UCSD-AML1 (cell line): ENCODE measurements at regions not wholly inside any gene's neighbourhood (a gene's known extent, or its start where the extent isn't known, plus 50 kb on each side); places are given as distances from the start of the nearest gene placed in this dataset.

ENCODE experiments used
- DNase-seq: peaks from one replicate; lab custom pipeline; 2025; ENCODE audit not compliant: unreplicated experiment; lab: John Stamatoyannopoulos, UW

DNA sequence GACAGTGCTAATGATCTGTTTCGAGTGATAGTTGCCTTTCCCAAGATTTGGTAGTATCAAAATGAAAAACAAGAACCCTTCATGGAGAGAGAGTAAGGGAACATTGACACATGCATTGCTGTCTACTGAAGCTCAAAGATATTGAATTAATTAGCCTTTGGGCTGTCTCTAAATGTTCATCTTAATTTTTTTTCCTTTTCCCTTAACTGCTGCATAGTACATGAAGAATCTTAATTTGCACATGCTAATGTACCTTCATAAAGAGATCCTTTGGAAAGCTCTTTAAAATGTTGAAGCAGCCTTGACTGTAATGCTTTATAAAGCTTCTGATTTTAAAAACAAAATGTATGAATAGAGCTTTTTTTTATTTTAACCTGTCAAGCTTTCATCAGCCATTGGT, 452.2 kb downstream of the TUSC7 start:
- DNase-seq: no peak

DNA sequence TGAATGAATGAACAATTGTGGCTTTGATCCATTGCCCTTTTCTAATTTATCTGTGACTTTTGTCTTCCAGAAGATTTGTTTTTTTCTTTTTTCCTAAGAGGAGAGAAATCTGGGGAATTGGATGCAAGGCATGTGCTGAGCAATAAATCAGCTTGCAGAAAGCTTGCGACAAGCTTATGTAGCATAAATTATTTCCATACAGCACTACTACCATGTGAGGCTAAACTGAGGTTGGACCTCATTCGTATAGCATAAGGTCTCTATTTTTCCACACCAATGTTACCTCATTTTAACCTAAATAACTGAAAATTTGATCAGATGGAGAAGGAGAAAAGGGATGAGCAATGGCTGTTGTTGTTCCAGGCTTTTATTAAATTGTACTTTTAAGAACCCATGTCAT, 455.6 kb downstream of the TUSC7 start:
- no peak for DNase-seq

DNA sequence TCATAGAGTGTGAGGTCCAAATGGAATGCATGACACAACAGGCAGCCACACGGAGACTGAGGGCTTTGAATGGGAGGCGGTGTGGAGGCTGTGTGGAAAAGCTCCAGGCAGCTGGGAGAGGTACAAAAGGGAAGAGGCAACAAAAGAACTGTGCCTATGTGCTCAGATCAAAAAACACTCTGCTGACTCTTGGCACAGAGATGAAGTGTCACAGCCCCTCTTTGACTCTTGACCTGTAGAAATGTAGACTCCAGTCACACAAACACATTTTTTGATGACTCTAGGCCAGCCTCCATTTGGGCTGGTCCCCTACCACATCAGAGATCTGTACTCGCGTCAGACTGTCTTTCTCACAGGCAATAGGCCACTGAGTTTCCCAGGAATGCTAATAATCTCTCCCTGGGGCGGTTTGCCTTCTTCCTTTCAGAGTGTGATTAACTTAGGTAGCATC, 456.0 kb downstream of the TUSC7 start:
- DNase-seq: no peak

GRCh38 chr3:117168896-117169295, 459.3 kb downstream of the TUSC7 start:
- no peak for DNase-seq

GRCh38 chr3:117170094-117170493, 460.5 kb downstream of the TUSC7 start:
- DNase-seq: no peak

DNA sequence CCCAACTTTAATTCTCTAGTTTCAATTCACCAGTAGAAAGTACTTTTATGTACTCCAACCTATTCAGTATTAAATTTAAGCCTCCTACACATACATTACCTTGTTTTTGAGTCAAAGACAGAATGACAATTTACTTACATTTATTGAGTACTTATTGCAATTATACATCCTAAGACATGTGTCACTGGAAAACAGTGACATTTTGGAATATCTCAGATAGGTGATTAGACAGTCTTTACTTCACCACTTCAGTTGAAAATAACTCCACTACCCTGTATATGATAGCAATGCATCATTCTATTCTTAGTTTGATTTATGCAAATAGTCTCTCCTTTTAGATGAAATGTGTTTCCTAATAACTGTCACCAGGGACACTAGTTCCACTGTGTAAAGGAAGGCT, 461.5 kb downstream of the TUSC7 start:
- no peak for DNase-seq

- no peak for DNase-seq
Measured at GRCh38 chr3:117172426-117172825, 462.8 kb downstream of the TUSC7 start.

DNA sequence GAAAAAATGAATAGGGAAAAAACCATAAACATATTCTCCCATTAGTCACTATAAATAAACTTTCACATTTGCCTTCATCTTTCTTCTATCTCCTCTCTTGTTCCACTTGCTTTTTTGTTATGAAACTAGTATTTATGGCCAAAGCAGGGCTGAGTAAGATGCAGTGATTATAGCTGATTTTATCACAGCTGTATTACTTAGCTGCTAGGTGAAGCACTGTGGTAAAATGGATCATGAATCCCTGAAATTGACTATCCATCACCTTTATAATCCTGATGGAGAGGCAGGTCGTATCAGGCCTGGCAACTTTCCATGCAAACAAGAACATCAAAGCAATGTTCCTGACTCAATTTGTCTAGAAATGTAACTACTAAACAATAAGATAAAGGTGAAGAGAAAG, 471.6 kb downstream of the TUSC7 start:
- no peak for DNase-seq

- DNase-seq: no peak
Measured at GRCh38 chr3:117184574-117184973, 475.0 kb downstream of the TUSC7 start.

GRCh38 chr3:117191245-117191644, 481.7 kb downstream of the TUSC7 start:
- no peak for DNase-seq

GRCh38 chr3:117192888-117193287, 483.3 kb downstream of the TUSC7 start:
- DNase-seq: no peak

GRCh38 chr3:117193390-117193789, 483.8 kb downstream of the TUSC7 start:
- DNase-seq: no peak

- no peak for DNase-seq
Measured at GRCh38 chr3:117195034-117195433, 485.5 kb downstream of the TUSC7 start.

DNA sequence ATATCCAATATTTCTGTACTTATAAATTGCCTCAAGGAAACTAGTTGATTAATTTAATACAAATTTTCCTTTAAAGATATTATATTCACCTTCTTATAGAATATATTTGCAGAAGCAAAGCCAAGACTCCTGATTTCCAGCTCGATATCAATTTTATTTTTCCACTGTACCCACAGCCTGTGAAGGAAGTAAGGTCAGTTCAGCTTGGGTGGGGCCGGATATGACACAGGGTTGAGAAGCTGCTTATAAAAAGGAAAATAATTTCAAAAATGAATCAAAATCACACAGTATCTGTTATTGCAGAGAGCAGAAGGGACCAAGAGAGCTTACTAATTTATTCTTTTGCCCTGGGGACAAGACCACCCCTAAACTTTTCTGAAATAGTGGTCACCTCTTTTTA, 491.4 kb downstream of the TUSC7 start:
- no peak for DNase-seq

- no peak for DNase-seq
Measured at GRCh38 chr3:117201901-117202774, 492.6 kb downstream of the TUSC7 start.

DNA sequence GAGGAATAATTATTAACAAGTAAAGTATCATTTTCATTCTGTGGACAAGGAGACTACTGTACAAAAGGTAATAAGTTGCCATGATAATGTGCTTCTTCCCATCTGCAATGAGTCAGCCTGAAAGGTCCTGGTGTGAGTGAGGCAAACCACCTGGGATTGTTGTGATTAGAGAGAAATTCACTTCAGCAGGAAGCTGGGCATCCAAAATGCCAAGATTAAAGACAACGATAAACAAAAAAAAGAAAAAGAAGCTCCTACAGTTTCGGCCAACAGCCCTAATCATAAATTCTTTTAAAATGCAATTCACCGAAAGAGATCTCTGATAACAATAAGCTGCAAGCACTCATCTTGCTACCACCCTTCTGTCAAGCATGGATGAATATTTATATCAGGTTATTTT, 507.8 kb downstream of the TUSC7 start:
- DNase-seq: no peak

- no peak for DNase-seq
Measured at GRCh38 chr3:117217760-117218316, 508.3 kb downstream of the TUSC7 start.

DNA sequence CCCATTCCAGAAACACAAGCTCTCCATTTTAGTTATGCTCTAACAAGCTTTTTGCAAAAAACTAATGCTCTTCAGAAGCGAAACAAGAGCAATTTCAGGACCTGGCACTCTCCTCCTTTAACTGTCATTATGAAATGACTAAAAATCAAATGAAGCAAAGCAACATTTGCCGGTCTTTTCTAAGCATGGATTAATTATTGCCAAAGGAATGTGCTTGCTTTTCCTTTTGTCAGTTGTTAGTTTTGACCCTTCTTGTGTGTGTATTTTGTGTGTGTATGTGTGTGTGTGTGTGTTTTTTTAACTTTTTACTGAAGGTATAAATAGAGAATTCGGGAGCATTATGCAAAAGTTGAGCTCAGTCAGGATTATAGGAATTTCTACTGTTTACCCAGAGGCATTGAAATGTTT, 509.1 kb downstream of the TUSC7 start:
- DNase-seq: no peak

DNA sequence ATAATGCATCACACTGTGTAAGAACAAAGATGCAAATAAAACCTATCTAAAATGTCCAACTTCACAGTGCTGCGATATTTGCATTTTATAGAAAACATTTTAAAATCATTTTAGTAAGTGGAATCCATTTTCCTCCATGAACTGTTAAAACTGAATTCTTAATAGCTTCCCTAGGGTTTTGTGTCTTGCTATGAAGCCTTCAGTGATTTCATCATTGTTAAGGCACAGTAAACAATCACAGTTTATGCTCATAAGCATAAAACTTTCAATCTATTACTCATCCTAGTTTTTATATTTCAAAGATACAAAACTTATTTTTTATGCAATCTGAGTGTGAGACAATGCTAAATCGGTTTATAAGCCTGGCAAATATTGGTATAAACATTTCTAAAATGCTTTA, 509.7 kb downstream of the TUSC7 start:
- no peak for DNase-seq

DNA sequence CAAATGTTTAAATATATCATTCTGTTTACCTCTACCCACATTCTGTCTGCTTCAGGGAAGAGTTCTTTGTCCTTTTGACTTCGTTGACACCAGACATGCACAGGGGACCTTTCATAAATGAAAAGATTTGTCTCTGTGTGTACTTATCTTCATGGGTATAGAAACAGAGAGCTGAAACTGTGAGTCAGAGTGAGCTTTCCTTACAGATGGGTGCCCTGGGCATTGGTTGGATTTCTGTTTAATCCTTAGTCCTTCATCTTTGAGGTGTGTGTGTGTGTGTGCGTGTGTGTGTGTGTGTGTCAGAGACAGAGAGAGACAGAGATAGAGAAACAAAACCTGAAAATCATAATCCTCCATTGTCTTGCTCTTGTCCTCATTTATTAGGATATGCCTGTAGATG, 517.4 kb downstream of the TUSC7 start:
- DNase-seq: no peak

DNA sequence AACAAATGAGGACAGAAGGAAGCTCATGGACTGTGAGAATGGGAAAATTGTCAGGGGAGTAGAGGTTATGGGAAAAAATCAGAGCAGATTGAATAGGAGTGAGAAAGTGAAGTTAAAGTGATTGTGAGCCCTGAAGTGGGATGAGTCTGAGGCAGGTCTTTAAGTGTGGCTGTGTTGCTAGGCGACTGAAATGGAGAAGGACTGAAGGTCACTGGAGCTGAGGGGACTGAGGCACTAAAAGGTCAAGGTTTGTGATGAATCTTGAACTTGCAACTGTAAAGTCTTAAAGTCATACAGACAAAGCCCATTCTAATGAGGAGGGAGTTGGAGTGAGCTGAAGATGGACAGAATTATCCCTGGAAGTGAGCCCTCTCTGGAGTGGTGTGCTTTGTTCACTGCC, 518.9 kb downstream of the TUSC7 start:
- no peak for DNase-seq

DNA sequence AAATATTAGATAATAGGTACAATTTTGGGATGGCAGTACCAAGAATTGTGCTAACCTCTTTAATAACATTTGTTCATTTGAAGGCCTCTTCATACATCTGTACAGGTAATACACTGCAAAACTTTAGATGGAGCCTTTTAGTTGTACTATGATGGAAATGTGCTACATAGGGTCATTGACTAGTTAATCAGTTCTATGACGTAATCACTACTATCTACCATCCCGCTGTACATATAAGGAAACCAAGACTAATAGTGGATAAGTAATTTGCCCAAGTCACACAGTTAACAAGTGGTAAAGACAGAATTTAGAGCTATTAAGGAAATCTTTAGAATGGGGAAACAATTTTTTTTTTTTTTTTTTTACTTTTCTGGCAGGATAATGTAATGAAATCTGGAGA, 521.3 kb downstream of the TUSC7 start:
- no peak for DNase-seq

GRCh38 chr3:117234331-117234730, 524.8 kb downstream of the TUSC7 start:
- DNase-seq: no peak
